ENCODE measurements at regions not wholly inside any gene's neighbourhood (a gene's known extent, or its start where the extent isn't known, plus 50 kb on each side); places are given as distances from the start of the nearest gene placed in this dataset.
"Not testable (repeated sequence)": the region's sequence is repeated elsewhere in the genome, so short reads cannot be mapped to it uniquely, and the experiment has no call there.

DNA sequence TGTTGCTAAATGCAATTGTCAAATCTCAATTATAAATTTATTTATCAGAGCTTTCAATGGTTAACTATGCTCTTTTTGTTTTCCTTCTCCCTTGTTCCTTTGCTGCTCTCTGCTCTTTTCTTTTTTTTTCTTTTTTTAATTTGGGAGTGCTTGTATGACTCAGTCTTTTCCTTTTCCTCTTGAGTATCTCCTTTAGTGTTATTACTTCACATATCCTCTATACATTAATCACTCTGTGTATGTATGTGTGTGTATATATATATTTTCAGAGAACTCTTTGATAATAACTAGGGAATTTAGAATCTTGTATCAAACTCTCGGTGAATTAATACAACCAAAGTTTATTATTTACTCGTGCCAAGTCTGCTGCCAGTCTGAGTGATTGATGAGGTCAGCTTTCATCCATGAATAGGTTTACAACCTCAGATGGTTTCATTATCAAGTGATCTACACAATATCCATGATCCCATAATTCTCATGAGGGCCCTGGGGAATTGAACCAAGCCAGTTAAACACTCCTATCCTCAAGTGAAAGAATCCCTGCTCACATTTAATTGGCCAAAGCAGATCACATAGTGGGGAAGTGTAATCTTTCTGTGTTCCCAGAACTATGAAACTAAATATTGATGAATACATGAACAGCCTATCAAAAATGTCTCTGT, 743.4 kb upstream of the CNTN5 start:
- DNase-seq, result no peak

DNA sequence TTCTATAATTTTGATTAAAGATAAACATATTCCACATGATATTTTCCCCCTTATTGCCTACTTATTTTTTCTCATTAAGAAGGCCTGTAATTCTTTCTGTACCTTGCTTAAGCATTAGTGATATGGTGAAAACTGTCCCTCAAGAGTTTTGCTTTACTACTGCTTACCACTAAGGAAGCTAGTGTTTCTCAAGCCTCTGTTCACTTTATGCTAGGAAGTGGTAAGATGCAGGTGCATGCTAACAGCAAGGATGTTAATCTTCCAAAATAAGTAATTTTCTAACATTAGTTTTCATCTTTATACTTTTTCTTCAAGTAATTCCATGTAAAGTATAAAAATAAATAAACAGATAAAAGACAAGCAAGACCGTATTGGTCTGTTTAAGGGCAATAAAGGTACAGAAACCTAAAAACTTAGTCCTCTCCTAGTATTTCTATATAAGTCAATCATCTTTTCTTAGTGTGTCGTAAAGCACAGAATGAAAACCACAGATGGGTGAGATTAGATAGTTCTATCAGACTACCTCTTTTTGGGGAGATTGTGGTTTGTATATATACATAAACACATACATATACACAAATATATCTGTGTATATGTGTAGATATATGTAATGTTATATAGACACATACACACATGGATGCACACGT, 731.0 kb upstream of the CNTN5 start:
- DNase-seq, result no peak

DNA sequence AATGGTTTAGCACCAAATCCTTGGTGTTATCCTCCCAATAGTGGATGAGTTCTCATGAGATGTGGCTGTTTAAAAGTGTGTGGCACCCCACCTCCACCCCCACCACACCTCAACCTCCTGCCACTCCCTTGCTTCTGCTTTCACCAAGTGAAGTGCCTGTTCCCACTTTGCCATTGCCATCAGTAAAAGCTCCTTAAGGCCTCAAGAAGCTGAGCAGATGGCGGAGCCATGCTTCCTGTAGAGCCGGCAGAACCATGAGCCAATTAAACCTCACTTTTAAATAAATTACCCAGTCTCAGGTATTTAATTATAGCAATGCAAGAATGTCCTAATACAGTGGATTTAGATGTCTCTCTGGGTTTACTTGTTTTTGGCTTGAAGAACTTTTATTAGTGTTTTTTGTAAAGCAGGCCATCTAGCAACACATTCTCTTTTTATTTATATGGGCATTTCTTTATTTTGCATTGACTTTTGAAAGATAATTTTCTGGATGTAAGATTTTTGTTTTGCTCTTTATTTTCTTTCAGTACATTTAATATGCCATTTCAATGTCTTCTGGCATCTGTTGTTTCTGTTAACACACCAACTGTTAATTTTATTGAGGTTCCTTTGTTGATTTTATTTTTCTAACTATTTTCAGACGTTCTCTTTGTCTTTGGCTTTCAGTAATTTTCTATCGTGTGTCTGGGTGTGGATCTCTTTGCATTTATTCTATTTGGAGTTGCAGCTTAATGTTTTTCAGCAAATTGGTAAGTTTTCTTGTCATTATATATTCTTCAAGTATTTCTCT, 724.5 kb upstream of the CNTN5 start:
- DNase-seq, result no peak

- DNase-seq, result no peak
These were observed 720.0 kb upstream of the CNTN5 start for GRCh38 chr11:98300719-98301118.

- DNase-seq, result no peak
These were observed 712.8 kb upstream of the CNTN5 start for GRCh38 chr11:98307827-98308491.

- not testable (repeated sequence) for DNase-seq
These were observed 690.4 kb upstream of the CNTN5 start for GRCh38 chr11:98330306-98330705.

- no peak for DNase-seq
These were observed 662.2 kb upstream of the CNTN5 start for GRCh38 chr11:98358551-98358950.

DNA sequence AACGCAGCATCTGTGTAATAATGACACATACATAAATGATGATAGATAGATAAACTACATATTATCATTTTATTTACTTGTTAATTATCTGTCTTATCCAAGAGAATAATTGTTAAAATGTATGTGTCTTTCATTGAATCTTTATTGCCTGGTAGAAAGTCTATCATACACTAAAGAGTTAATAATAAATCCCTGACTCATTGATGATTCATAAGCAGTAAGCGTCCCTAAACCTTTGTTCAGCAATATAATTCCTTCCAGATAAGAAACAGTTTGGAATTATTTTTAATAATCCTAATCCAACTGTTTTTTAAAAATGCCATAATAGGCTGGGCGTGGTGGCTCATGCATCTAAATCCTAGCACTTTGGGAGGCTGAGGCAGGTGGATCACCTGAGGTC, 655.6 kb upstream of the CNTN5 start:
- no peak for DNase-seq

DNA sequence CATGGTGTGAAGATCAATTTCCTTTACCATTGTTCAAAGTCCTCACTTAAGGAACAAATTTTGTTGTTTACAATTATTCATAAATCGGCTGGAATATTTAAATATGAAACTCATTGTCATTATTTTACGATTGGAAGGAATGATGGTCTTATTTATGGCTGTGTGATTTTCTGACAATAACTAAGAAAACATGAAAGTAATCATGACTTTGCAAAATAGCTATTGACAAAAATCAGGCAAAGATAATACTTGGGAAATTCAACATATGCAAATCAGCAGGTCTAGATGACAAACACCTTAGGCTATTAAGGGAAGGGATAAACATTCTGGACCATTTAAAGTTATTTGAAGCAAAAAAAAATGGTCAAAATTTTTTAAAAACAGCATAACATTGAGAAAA, 654.8 kb upstream of the CNTN5 start:
- no peak for DNase-seq

- DNase-seq, result no peak
These were observed 630.4 kb upstream of the CNTN5 start for GRCh38 chr11:98390391-98390790.

DNA sequence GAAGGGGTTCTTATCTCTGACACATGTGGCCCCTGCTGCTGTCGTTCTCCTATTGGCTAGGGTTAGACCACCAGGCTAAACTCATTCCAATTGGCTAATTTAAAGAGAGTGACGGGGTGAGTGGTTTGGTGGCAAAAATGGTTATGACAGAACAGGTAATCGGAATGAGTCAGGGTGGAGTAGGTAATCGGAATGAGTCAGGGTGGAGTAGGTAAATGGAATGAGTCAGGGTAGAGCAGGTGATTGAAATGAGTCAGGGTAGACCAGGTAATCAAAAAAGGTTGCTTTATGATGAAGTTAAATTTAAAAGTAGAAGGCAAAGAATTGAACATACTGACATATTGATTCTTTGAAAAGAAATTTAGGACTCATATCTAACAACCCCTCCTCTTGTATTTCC, 626.2 kb upstream of the CNTN5 start:
- DNase-seq, result not testable (repeated sequence)

DNA sequence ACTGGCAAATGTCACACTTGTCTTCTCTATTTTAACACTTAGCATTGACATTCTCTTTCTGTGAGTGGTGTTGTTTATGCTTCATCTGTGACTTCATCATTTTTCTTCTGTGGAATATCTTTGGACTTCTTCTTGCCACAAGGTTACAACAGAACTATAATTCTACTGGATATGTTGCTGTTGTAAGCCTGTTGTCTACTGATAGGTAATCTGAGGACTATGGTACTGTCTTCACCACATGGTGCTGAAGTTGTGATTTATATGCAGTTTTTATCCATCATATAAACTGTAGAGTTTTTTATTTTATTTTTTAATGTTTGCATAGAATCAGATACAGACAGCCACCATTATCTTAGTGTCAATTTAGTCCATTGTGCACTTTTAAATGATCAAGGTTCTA, 622.2 kb upstream of the CNTN5 start:
- DNase-seq, result no peak

- no peak for DNase-seq
These were observed 611.7 kb upstream of the CNTN5 start for GRCh38 chr11:98409069-98409468.

GRCh38 chr11:98411777-98412176, 609.0 kb upstream of the CNTN5 start:
- no peak for DNase-seq

GRCh38 chr11:98417256-98417755, 603.4 kb upstream of the CNTN5 start:
- DNase-seq, result no peak

DNA sequence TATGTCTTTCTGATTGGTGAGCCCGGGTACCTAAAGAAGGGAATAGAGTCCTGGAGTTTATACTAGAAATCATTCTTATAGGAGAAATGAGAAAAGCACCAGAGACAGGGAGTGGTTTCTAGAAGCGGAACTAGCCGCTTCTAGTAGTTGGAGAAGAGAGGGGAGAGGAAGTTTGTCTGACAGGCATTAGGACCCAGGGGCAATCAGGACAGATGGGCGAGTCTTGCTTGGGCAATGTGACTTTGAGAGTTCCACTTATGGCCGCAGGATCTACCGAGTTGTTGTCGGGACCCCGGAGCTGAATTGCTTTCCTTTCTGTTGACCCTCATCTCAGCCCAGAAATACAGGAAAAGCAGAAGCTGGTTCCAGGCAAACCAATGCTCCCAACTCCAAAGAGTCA, 596.8 kb upstream of the CNTN5 start:
- no peak for DNase-seq

- DNase-seq, result not testable (repeated sequence)
These were observed 596.0 kb upstream of the CNTN5 start for GRCh38 chr11:98424773-98425172.

GRCh38 chr11:98431463-98432359, 589.0 kb upstream of the CNTN5 start:
- no peak for DNase-seq

- no peak for DNase-seq
These were observed 586.5 kb upstream of the CNTN5 start for GRCh38 chr11:98434296-98434695.

DNA sequence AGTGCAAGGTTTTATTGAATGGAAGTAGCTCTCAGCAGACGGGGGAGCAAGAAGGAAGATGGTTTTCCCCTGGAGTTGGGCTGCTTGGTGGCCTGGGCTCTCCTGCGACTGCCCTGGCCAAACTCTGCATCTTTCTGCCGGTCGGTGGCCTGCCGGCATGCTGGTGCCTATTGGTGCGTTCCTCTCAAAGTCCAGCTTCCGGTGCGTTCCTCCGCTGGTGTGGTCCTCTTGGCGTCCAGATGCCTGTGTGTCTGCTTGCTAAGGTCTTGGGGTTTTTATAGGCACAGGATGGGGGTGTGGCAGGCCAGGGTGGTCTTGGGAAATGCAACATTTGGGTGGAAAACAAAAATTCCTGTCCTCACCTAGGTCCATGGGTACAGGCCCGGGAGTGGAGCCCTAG, 567.4 kb upstream of the CNTN5 start:
- no peak for DNase-seq

DNA sequence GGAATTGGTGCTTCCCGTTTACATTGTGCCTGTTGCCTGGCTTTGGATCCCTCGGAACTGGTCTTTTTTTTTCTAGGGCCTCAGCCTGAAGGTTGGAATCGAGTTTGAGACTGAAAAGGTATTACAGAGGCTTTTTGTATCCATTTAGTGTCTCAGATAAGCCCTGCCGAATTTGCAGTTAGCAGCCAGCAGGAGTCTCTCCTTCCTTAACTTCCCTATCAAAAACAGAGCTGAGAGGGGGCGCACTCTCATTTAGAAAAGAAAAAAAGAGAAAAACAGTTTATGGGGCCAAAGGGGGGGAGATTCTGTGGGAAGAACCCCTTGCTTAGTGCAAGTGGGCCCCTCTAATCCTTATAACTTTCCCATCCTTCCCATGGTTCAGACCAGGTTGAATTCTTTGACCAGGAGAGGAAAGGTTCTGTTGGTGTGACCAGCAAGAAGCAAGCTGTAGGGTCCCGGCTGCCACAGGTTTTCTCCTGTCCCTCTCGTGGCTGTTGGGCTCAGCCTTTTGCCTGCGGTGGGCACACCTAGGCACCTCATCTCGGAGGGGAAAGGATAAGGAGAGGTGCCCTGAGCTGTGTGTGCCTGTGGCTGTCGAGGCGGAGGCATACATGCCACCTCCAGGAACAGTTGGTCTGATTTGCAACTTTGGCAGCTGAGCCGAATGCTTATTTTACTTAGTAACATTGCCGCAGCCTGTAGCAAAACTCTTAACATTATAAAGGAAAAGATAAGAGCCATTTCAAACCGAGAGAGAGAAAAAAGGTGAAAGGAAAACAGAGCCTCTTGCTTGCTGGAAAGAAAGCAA, 565.0 kb upstream of the CNTN5 start:
- no peak for DNase-seq

Measured in CD4-positive, alpha-beta T cell treated with Interleukin-4 for 4 hours (primary cell).